ENCODE measurements at regions not wholly inside any gene's neighbourhood (a gene's known extent, or its start where the extent isn't known, plus 50 kb on each side); places are given as distances from the start of the nearest gene placed in this dataset.

DNA sequence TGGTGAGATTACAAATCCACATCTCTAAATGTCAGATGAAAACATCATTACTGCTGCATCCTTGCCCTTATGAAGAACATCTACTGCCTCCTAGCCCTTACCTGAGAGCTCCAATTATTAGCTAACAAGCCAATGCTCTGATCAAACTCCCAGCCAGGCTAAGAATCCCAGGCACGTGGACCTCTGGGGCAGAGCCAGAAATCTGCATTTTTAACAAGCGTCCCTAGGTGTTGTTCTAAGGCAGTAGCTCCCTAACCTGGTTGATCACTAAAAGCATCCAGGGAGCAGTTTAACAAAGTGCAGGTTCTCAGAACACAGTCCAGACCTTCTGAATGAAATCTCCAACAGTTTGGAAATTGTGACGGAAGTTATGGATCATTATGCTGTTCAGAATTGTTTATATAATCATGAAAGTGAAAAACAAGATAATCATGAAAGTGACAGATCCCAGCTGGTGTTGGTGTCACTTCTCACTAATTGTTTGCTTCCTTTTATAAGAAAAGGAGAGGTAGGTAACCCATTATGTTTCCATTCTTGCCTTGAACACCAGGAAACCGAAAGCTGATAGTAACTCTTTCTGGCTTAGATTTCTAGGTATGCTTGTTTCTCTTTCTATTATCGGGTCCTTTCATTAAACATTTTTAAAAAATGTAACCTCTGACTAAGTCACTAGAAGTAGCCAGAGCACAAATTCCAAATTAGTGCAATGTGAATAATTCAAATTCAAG, 216.5 kb upstream of the NR4A3 start:
- TF ChIP-seq EZH2 (IDR thresholded peaks at IDR 0.05; ENCODE audit: borderline replicate concordance, low read depth, low read length, severe bottlenecking) (no peak), CTCF (IDR thresholded peaks at IDR 0.05; ENCODE audit: borderline replicate concordance, extremely low read depth, low read length, poor library complexity, severe bottlenecking) (no peak)
- DNase-seq (no peak), ATAC-seq (ENCODE audit: insufficient read depth, low read depth) (no peak)
- Histone ChIP-seq H3K36me3 (ENCODE audit: insufficient read depth, low read length) (no peaks in the 10 kb centered on the region), H4K20me1 (ENCODE audit: insufficient read depth, low read length) (no peaks in the 10 kb centered on the region), H3K79me2 (ENCODE audit: insufficient read depth, low read length) (no peaks in the 10 kb centered on the region), H3K9me3 (ENCODE audit: insufficient read depth, low read length, severe bottlenecking) (no peaks in the 10 kb centered on the region), H2AFZ (ENCODE audit: low read depth, low read length) (no peak overlapping the region), H3K4me3 (ENCODE audit: low read depth in 1 of 2, low read length in 2 of 2) (no peak overlapping the region), H3K4me1 (ENCODE audit: insufficient read depth, low read length) (no peaks in the 10 kb centered on the region), H3K27me3 (ENCODE audit: insufficient read depth, low read length, poor library complexity) (no peaks in the 10 kb centered on the region), H3K27ac (ENCODE audit: low read length) (no peak overlapping the region), H3K9ac (ENCODE audit: low read depth, low read length) (no peak overlapping the region), H3K4me2 (ENCODE audit: insufficient read depth, low read length) (no peak overlapping the region)

GRCh38 chr9:99606296-99606695, 215.4 kb upstream of the NR4A3 start:
- TF ChIP-seq CTCF (IDR thresholded peaks at IDR 0.05; ENCODE audit: borderline replicate concordance, extremely low read depth, low read length, poor library complexity, severe bottlenecking) (no peak), EZH2 (IDR thresholded peaks at IDR 0.05; ENCODE audit: borderline replicate concordance, low read depth, low read length, severe bottlenecking) (no peak)
- Histone ChIP-seq H4K20me1 (ENCODE audit: insufficient read depth, low read length) (no peaks in the 10 kb centered on the region), H2AFZ (ENCODE audit: low read depth, low read length) (no peak overlapping the region), H3K27me3 (ENCODE audit: insufficient read depth, low read length, poor library complexity) (no peaks in the 10 kb centered on the region), H3K79me2 (ENCODE audit: insufficient read depth, low read length) (no peaks in the 10 kb centered on the region), H3K36me3 (ENCODE audit: insufficient read depth, low read length) (no peaks in the 10 kb centered on the region), H3K9me3 (ENCODE audit: insufficient read depth, low read length, severe bottlenecking) (no peaks in the 10 kb centered on the region), H3K4me2 (ENCODE audit: insufficient read depth, low read length) (no peak overlapping the region), H3K4me1 (ENCODE audit: insufficient read depth, low read length) (no peaks in the 10 kb centered on the region), H3K9ac (ENCODE audit: low read depth, low read length) (no peak overlapping the region), H3K4me3 (ENCODE audit: low read depth in 1 of 2, low read length in 2 of 2) (no peak overlapping the region), H3K27ac (ENCODE audit: low read length) (no peak overlapping the region)
- DNase-seq, result no peak
- no peak for ATAC-seq (ENCODE audit: insufficient read depth, low read depth)

DNA sequence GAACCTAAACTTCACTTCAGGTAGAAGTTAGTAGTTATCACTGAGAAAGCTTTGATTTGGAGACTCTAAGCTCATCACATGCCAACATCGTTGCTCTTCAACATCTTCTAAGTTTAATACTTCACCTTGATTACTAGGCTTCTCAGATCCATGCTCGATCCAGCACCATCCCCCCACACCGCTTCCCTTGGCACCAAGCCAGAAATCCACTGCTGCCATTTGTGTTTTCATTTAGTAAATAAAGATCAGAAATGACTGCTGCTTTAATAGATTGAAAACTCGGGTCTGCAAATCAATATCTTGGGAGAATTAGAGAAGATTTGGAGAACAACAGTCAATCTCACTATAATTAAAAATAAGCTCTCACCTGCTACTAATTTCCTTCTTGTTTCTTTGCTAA, 214.7 kb upstream of the NR4A3 start:
- Histone ChIP-seq H4K20me1 (ENCODE audit: insufficient read depth, low read length) (no peaks in the 10 kb centered on the region), H3K4me3 (ENCODE audit: low read depth in 1 of 2, low read length in 2 of 2) (no peak overlapping the region), H3K9ac (ENCODE audit: low read depth, low read length) (no peak overlapping the region), H2AFZ (ENCODE audit: low read depth, low read length) (no peak overlapping the region), H3K36me3 (ENCODE audit: insufficient read depth, low read length) (no peaks in the 10 kb centered on the region), H3K9me3 (ENCODE audit: insufficient read depth, low read length, severe bottlenecking) (no peaks in the 10 kb centered on the region), H3K27me3 (ENCODE audit: insufficient read depth, low read length, poor library complexity) (no peaks in the 10 kb centered on the region), H3K79me2 (ENCODE audit: insufficient read depth, low read length) (no peaks in the 10 kb centered on the region), H3K4me1 (ENCODE audit: insufficient read depth, low read length) (no peaks in the 10 kb centered on the region), H3K4me2 (ENCODE audit: insufficient read depth, low read length) (no peak overlapping the region), H3K27ac (ENCODE audit: low read length) (no peak overlapping the region)
- DNase-seq, result no peak
- TF ChIP-seq CTCF (IDR thresholded peaks at IDR 0.05; ENCODE audit: borderline replicate concordance, extremely low read depth, low read length, poor library complexity, severe bottlenecking) (no peak), EZH2 (IDR thresholded peaks at IDR 0.05; ENCODE audit: borderline replicate concordance, low read depth, low read length, severe bottlenecking) (no peak)
- ATAC-seq (ENCODE audit: insufficient read depth, low read depth), result no peak

All from DND-41 (cell line).